ENCODE measurements at regions not wholly inside any gene's neighbourhood (a gene's known extent, or its start where the extent isn't known, plus 50 kb on each side); places are given as distances from the start of the nearest gene placed in this dataset.
A peak's percentile ranks its signal among the peaks of the same experiment; 100 is the strongest.

GRCh38 chr17:79159926-79160325, 85.3 kb downstream of the ENGASE start:
- Histone ChIP-seq H3K27me3 (ENCODE audit: insufficient read depth, low read depth, low read length) (no peaks in the 10 kb centered on the region), H4K20me1 (ENCODE audit: insufficient read depth) (no peaks in the 10 kb centered on the region), H3K4me2 (ENCODE audit: low read length) (no peak overlapping the region), H3K9me3 (ENCODE audit: low read length) (no peaks in the 10 kb centered on the region), H2AFZ (ENCODE audit: low read depth, low read length) (no peak overlapping the region), H3F3A (ENCODE audit: insufficient read depth, low read length, poor library complexity, severe bottlenecking) (no peaks in the 10 kb centered on the region), H3K79me2 (replicated peaks; ENCODE audit: insufficient read depth, low read length) (no peaks in the 10 kb centered on the region), H3K4me3 (ENCODE audit: low read length) (peak overlapping the region; percentile 31), H3K36me3 (ENCODE audit: insufficient read depth, low read length) (no peaks in the 10 kb centered on the region), H3K9me2 (ENCODE audit: insufficient read depth, low read length) (no peaks in the 10 kb centered on the region), H3K27ac (ENCODE audit: low read length) (no peak overlapping the region), H3K9ac (ENCODE audit: low read length) (peak overlapping the region; percentile 19)
- TF ChIP-seq TAF1 (IDR thresholded peaks at IDR 0.05; ENCODE audit: low read depth), result no peak
- TF ChIP-seq MXI1 (conservative IDR thresholded peaks at IDR 0.05; ENCODE audit: poor library complexity, severe bottlenecking), result no peak
- TF ChIP-seq CTCF (IDR thresholded peaks at IDR 0.05; ENCODE audit: poor library complexity, severe bottlenecking), result no peak
- TF ChIP-seq SMC3 (conservative IDR thresholded peaks at IDR 0.05; ENCODE audit: poor library complexity), result no peak
- no peak for TF ChIP-seq EZH2 (IDR thresholded peaks at IDR 0.05; ENCODE audit: borderline replicate concordance, insufficient read depth, low read length, poor library complexity, severe bottlenecking)
- TF ChIP-seq REST (IDR thresholded peaks at IDR 0.05; ENCODE audit: borderline replicate concordance), result no peak
- no peak for TF ChIP-seq POLR2AphosphoS5 (IDR thresholded peaks at IDR 0.05)
- no peak for TF ChIP-seq EP300 (conservative IDR thresholded peaks at IDR 0.05; ENCODE audit: poor library complexity, severe bottlenecking)
- TF ChIP-seq RAD21 (conservative IDR thresholded peaks at IDR 0.05), result no peak

- Histone ChIP-seq H3K9me2 (ENCODE audit: insufficient read depth, low read length) (no peaks in the 10 kb centered on the region), H3K4me2 (ENCODE audit: low read length) (no peak overlapping the region), H2AFZ (ENCODE audit: low read depth, low read length) (no peak overlapping the region), H3F3A (ENCODE audit: insufficient read depth, low read length, poor library complexity, severe bottlenecking) (no peaks in the 10 kb centered on the region), H3K4me3 (ENCODE audit: low read length) (peak overlapping the region; percentile 31), H3K79me2 (replicated peaks; ENCODE audit: insufficient read depth, low read length) (no peaks in the 10 kb centered on the region), H3K9ac (ENCODE audit: low read length) (peak overlapping the region; percentile 19), H3K9me3 (ENCODE audit: low read length) (no peaks in the 10 kb centered on the region), H4K20me1 (ENCODE audit: insufficient read depth) (no peaks in the 10 kb centered on the region), H3K27ac (ENCODE audit: low read length) (no peak overlapping the region), H3K36me3 (ENCODE audit: insufficient read depth, low read length) (no peaks in the 10 kb centered on the region), H3K27me3 (ENCODE audit: insufficient read depth, low read depth, low read length) (no peaks in the 10 kb centered on the region)
- TF ChIP-seq EP300 (conservative IDR thresholded peaks at IDR 0.05; ENCODE audit: poor library complexity, severe bottlenecking) (no peak), MXI1 (conservative IDR thresholded peaks at IDR 0.05; ENCODE audit: poor library complexity, severe bottlenecking) (no peak), CTCF (IDR thresholded peaks at IDR 0.05; ENCODE audit: poor library complexity, severe bottlenecking) (no peak)
Observed at GRCh38 chr17:79159471-79159870, 84.8 kb downstream of the ENGASE start.

Measured in neural cell (in vitro differentiated cells).